Panc1 (cell line): ENCODE measurements at regions not wholly inside any gene's neighbourhood (a gene's known extent, or its start where the extent isn't known, plus 50 kb on each side); places are given as distances from the start of the nearest gene placed in this dataset.

ENCODE experiments used
- ATAC-seq: fragments of 200-7000 bp; cut with Tn5 transposase; 2 replicates; pipeline ENCODE4 v1.9.1; 2020; ENCODE audit warnings: mild to moderate bottlenecking, moderate library complexity
- BruUV-seq: library from RNA; stranded (reverse); fragments of 400-500 nt; replicated peaks from 2 replicates; lab custom pipeline; 2021; lab: Mats Ljungman, UMichigan
- CTCF ChIA-PET: fragments of 300-600 bp; sonication (Branson Sonifier 250); formaldehyde crosslinking; loops from one replicate; lab custom pipeline; 2022; ENCODE audit warnings: antibody characterized with exemption; lab: Charles Lee
- POLR2A ChIA-PET: fragments of 300-600 bp; sonication (Branson Sonifier 250); formaldehyde crosslinking; loops from one replicate; lab custom pipeline; 2022; ENCODE audit warnings: antibody characterized with exemption; lab: Charles Lee
- DNase-seq: peaks from one replicate; pipeline ENCODE4 v3.0.0-alpha.2; 2010; ENCODE audit warnings: low read depth, low spot score
- H3K27ac ChIP-seq: 2 replicates; pipeline ENCODE4 v1.5.1; 2011; ENCODE audit warnings: mild to moderate bottlenecking, low read length, inconsistent platforms
- H3K27me3 ChIP-seq: fragments of 200-500 bp; sonication (Bioruptor generic); 2 replicates; pipeline ENCODE4 v1.6.0; 2014; ENCODE audit warnings: low read length, inconsistent platforms; ENCODE audit not compliant: control insufficient read depth, insufficient read depth
- H3K36me3 ChIP-seq: fragments of 200-500 bp; sonication (Bioruptor generic); 2 replicates; pipeline ENCODE4 v1.5.1; 2014; ENCODE audit warnings: inconsistent platforms, mild to moderate bottlenecking, low read length, moderate library complexity; ENCODE audit not compliant: control insufficient read depth, insufficient read depth
- H3K4me1 ChIP-seq: 2 replicates; pipeline ENCODE4 v1.5.1; 2011; ENCODE audit warnings: inconsistent platforms, mild to moderate bottlenecking, low read length, moderate library complexity; ENCODE audit not compliant: control insufficient read depth, insufficient read depth
- H3K4me3 ChIP-seq, 2 experiments: 2 replicates each; pipeline ENCODE4 v1.5.1; 2011 to 2012; ENCODE audit warnings: low read depth in 2 of 2, low read length in 2 of 2, mild to moderate bottlenecking in 2 of 2, inconsistent platforms in 1 of 2, moderate library complexity in 1 of 2
- H3K9me3 ChIP-seq: fragments of 200-500 bp; sonication (Bioruptor generic); 2 replicates; pipeline ENCODE4 v1.5.1; 2014; ENCODE audit warnings: low read depth, mild to moderate bottlenecking, inconsistent platforms, low read length, moderate library complexity; ENCODE audit not compliant: control insufficient read depth, insufficient read depth
- CTCF ChIP-seq: fragments of 450-650 bp; IDR thresholded peaks from 2 replicates; pipeline ENCODE4 v1.5.1; 2017; ENCODE audit warnings: mild to moderate bottlenecking
- POLR2AphosphoS5 ChIP-seq: IDR thresholded peaks from 2 replicates; pipeline ENCODE4 v1.6.1; 2012; ENCODE audit warnings: mild to moderate bottlenecking, low read depth, low read length, moderate library complexity
- SIN3A ChIP-seq: IDR thresholded peaks from 2 replicates; pipeline ENCODE4 v1.6.1; 2012; ENCODE audit warnings: low read depth, mild to moderate bottlenecking, low read length, moderate library complexity, borderline replicate concordance; ENCODE audit not compliant: insufficient read depth
- TCF7L2 ChIP-seq: IDR thresholded peaks from 2 replicates; pipeline ENCODE4 v1.6.1; 2011; ENCODE audit warnings: mild to moderate bottlenecking, low read depth, low read length, inconsistent platforms
- in situ Hi-C: cut with HindIII; loops from 2 replicates; pipeline ENCODE4 v1.10.0; 2016; ENCODE audit warnings: low sequenced_read_pairs, low pct_unique_long_range_greater_than_20kb
- intact Hi-C: fragments of 100-400 bp; cut with micrococcal nuclease; formaldehyde crosslinking; loops from one replicate; pipeline ENCODE4 v1.10.0; 2022; ENCODE audit not compliant: unreplicated experiment
- TF ChIP-seq, protein P1 (sequence below), 2 experiments: IDR thresholded peaks; 2 replicates each; pipeline ENCODE4 v1.6.1; 2011 to 2012; ENCODE audit warnings: low read depth in 2 of 2, control low read depth in 1 of 2, low read length in 1 of 2, mild to moderate bottlenecking in 1 of 2, moderate library complexity in 1 of 2; ENCODE audit not compliant: insufficient read depth in 1 of 2

DNA sequence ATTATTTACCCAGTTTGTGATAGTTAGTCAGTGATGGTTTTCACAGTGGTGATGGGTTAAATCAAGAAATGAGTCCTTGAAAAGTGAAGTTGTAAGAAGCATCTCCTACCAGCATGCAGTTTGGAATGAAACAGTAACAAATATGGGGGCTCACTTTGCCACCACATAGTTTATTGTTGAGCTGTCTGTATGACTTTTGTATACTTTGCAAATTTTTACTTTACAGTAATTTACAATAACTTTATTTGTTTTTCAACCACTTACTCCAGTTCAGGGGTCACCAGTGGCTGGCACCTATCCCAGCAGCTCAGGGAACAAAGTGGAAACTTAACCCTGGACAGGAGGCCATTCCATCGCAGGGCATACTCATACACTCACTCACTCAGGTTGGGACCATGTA lies 64.5 kb upstream of the ANKRD50 start:
- in situ Hi-C loops = no loop called here
- DNase-seq (no peak), ATAC-seq (no peak)
- H3K27ac ChIP-seq = no peak overlapping the region
- POLR2A ChIA-PET = no interaction called here
- H3K4me3 ChIP-seq = no peak overlapping the region
- H3K27me3 ChIP-seq = no peaks in the 10 kb centered on the region
- H3K36me3 ChIP-seq = no peaks in the 10 kb centered on the region
- TF ChIP-seq CTCF (no peak), TCF7L2 (no peak), POLR2AphosphoS5 (no peak), SIN3A (no peak)
- TF ChIP-seq, protein P1, sequence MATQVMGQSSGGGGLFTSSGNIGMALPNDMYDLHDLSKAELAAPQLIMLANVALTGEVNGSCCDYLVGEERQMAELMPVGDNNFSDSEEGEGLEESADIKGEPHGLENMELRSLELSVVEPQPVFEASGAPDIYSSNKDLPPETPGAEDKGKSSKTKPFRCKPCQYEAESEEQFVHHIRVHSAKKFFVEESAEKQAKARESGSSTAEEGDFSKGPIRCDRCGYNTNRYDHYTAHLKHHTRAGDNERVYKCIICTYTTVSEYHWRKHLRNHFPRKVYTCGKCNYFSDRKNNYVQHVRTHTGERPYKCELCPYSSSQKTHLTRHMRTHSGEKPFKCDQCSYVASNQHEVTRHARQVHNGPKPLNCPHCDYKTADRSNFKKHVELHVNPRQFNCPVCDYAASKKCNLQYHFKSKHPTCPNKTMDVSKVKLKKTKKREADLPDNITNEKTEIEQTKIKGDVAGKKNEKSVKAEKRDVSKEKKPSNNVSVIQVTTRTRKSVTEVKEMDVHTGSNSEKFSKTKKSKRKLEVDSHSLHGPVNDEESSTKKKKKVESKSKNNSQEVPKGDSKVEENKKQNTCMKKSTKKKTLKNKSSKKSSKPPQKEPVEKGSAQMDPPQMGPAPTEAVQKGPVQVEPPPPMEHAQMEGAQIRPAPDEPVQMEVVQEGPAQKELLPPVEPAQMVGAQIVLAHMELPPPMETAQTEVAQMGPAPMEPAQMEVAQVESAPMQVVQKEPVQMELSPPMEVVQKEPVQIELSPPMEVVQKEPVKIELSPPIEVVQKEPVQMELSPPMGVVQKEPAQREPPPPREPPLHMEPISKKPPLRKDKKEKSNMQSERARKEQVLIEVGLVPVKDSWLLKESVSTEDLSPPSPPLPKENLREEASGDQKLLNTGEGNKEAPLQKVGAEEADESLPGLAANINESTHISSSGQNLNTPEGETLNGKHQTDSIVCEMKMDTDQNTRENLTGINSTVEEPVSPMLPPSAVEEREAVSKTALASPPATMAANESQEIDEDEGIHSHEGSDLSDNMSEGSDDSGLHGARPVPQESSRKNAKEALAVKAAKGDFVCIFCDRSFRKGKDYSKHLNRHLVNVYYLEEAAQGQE (IDR thresholded peaks at IDR 0.05; ENCODE audit: insufficient read depth in 1 of 2, low read depth in 2 of 2, low read length in 1 of 2) = no peak
- CTCF ChIA-PET = no interaction called here
- H3K9me3 ChIP-seq = no peaks in the 10 kb centered on the region
- H3K4me1 ChIP-seq = no peaks in the 10 kb centered on the region
- intact Hi-C loops = no loop called here
- BruUV-seq = no TSS peak

DNA sequence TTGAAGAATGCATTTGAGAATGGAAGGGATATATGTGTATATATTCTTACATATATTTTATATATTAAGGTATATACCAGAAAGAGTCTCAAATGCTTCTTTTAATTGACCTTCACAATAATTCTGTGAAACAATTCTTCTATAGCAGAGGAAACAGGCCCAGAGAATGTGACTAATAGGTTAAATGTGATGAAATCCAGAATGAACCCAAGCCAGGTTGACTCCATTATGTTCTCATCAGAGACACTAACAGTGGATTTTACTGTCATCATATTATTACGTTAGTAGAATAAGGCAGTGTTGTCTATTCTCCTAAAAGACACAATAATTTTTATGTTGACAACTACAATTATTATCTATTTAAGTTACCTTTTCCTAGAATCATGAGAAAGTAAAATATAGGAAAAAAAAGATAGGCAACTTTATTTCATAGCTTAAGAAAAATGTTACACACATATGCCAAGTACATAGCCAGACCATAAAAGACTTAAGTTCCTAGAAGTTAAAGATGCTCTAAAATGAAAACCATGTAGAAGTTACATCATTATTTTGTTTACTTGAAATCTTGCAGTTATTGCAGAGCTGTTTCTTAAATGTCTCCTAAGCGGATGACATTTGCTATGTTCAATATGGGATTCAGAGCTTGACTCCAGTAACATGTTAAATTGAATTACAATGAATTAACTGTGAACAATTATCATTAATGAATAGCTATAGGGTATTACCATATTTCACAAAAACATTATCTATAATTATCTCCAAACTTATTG lies 56.2 kb upstream of the ANKRD50 start:
- no peaks in the 10 kb centered on the region for H3K27me3 ChIP-seq
- no peaks in the 10 kb centered on the region for H3K4me1 ChIP-seq
- no peak for DNase-seq
- in situ Hi-C loops = no loop called here
- H3K9me3 ChIP-seq = no peaks in the 10 kb centered on the region
- ATAC-seq = no peak
- ChIA-PET POLR2A (no interaction called here), CTCF (no interaction called here)
- BruUV-seq = no TSS peak
- H3K36me3 ChIP-seq = no peaks in the 10 kb centered on the region
- H3K27ac ChIP-seq = no peak overlapping the region
- no peak overlapping the region for H3K4me3 ChIP-seq
- intact Hi-C loops = no loop called here
- no peak for TF ChIP-seq SIN3A
- no peak for TF ChIP-seq TCF7L2
- TF ChIP-seq, protein P1 (IDR thresholded peaks at IDR 0.05; ENCODE audit: insufficient read depth in 1 of 2, low read depth in 2 of 2, low read length in 1 of 2) = no peak
- TF ChIP-seq CTCF = no peak
- no peak for TF ChIP-seq POLR2AphosphoS5
